ENCODE measurements at regions not wholly inside any gene's neighbourhood (a gene's known extent, or its start where the extent isn't known, plus 50 kb on each side); places are given as distances from the start of the nearest gene placed in this dataset.

- TF ChIP-seq STAT6 (CRISPR knock-in tag; conservative IDR thresholded peaks at IDR 0.05; ENCODE audit: low read depth) (no peak), KAT7 (CRISPR knock-in tag; IDR thresholded peaks at IDR 0.05; ENCODE audit: borderline replicate concordance) (no peak), HMGA2 (CRISPR knock-in tag; IDR thresholded peaks at IDR 0.05) (no peak), CREM (CRISPR knock-in tag; IDR thresholded peaks at IDR 0.05) (no peak), NFYB (CRISPR knock-in tag; conservative IDR thresholded peaks at IDR 0.05; ENCODE audit: low read depth) (no peak), NR2C2 (CRISPR knock-in tag; IDR thresholded peaks at IDR 0.05) (no peak), MXD4 (CRISPR knock-in tag; IDR thresholded peaks at IDR 0.05; ENCODE audit: borderline replicate concordance) (no peak), ZNF281 (CRISPR knock-in tag; IDR thresholded peaks at IDR 0.05) (no peak), USF2 (CRISPR knock-in tag; IDR thresholded peaks at IDR 0.05) (no peak)
- TF ChIP-seq, protein P1, sequence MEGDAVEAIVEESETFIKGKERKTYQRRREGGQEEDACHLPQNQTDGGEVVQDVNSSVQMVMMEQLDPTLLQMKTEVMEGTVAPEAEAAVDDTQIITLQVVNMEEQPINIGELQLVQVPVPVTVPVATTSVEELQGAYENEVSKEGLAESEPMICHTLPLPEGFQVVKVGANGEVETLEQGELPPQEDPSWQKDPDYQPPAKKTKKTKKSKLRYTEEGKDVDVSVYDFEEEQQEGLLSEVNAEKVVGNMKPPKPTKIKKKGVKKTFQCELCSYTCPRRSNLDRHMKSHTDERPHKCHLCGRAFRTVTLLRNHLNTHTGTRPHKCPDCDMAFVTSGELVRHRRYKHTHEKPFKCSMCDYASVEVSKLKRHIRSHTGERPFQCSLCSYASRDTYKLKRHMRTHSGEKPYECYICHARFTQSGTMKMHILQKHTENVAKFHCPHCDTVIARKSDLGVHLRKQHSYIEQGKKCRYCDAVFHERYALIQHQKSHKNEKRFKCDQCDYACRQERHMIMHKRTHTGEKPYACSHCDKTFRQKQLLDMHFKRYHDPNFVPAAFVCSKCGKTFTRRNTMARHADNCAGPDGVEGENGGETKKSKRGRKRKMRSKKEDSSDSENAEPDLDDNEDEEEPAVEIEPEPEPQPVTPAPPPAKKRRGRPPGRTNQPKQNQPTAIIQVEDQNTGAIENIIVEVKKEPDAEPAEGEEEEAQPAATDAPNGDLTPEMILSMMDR (IDR thresholded peaks at IDR 0.05): no peak
These were observed 284.9 kb downstream of the INSIG2 start for GRCh38 chr2:118372886-118373830.

Data from WTC11 (cell line).